Stimulated activated memory B cell treated with anti-CD40 and anti-IgM and Interleukin-4, amounts not matched to agents 10 μg/mL and 1 μg/mL and 100 μg/mL, for 72 hours (primary cell): ENCODE measurements at regions not wholly inside any gene's neighbourhood (a gene's known extent, or its start where the extent isn't known, plus 50 kb on each side); places are given as distances from the start of the nearest gene placed in this dataset.

Source experiments
- ATAC-seq: fragments of 150-1000 bp; cut with Tn5 transposase; 2 replicates; pipeline ENCODE4 v1.10.0; 2021
- H3K27ac Mint-ChIP-seq: one replicate; pipeline ENCODE4 v1.8.0; 2022; ENCODE audit warnings: mild to moderate bottlenecking, mixed read lengths
- H3K27me3 Mint-ChIP-seq: one replicate; pipeline ENCODE4 v1.8.0; 2022; ENCODE audit warnings: mixed read lengths
- H3K36me3 Mint-ChIP-seq: one replicate; pipeline ENCODE4 v1.8.0; 2022; ENCODE audit warnings: mixed read lengths
- H3K4me1 Mint-ChIP-seq: one replicate; pipeline ENCODE4 v1.8.0; 2022; ENCODE audit warnings: mixed read lengths
- H3K4me3 Mint-ChIP-seq: one replicate; pipeline ENCODE4 v1.8.0; 2022; ENCODE audit warnings: mild to moderate bottlenecking, moderate library complexity, mixed read lengths
- H3K9me3 Mint-ChIP-seq: one replicate; pipeline ENCODE4 v1.8.0; 2022; ENCODE audit warnings: mixed read lengths

DNA sequence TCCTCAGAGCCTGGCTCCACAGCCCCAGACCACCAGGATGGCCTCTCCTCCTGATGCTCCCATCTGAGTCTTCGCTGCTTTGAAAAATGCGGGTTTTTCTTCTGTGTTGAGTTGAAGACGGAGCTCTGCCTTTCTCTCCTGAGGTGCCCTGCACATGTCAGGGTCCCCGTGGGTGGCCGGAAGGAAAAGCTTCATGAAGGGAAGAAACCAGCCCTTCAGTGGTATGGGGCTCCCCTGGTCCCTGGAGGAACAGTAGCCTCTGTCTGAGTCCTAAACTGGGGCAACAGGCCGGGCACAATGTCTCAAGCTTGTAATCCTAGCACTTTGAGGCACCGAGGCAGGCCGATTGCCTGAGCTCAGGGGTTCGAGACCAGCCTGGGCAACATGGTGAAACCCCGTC, 54.7 kb upstream of the CAB39 start:
- H3K4me3 Mint-ChIP-seq, result peak overlapping the region; percentile 34
- peak overlapping the region; percentile 89 for H3K27ac Mint-ChIP-seq
- H3K27me3 Mint-ChIP-seq, result no peaks in the 10 kb centered on the region
- ATAC-seq, result no peak
- no peaks in the 10 kb centered on the region for H3K36me3 Mint-ChIP-seq
- H3K9me3 Mint-ChIP-seq, result no peaks in the 10 kb centered on the region
- H3K4me1 Mint-ChIP-seq, result peaks cover 69% of the 10 kb centered on the region

DNA sequence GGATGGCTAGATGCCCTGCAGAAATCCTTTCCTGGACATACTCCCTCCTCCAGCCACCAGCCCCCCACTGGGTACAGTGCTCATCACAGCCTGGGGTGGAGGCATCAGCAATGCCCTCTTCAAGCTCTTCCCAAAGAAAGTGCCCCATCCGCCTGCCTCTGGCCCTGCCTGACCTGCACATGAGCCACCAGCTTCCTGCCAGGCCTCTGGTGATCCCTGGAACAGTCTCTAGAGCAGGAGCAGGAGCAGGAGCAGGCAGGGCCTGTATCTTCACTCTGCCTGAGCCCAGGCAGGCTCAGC, 54.1 kb upstream of the CAB39 start:
- Mint-ChIP-seq H3K4me1 (peaks cover 74% of the 10 kb centered on the region), H3K9me3 (no peaks in the 10 kb centered on the region), H3K36me3 (no peaks in the 10 kb centered on the region), H3K4me3 (peak overlapping the region; percentile 58), H3K27ac (peak overlapping the region; percentile 89), H3K27me3 (no peaks in the 10 kb centered on the region)
- no peak for ATAC-seq

DNA sequence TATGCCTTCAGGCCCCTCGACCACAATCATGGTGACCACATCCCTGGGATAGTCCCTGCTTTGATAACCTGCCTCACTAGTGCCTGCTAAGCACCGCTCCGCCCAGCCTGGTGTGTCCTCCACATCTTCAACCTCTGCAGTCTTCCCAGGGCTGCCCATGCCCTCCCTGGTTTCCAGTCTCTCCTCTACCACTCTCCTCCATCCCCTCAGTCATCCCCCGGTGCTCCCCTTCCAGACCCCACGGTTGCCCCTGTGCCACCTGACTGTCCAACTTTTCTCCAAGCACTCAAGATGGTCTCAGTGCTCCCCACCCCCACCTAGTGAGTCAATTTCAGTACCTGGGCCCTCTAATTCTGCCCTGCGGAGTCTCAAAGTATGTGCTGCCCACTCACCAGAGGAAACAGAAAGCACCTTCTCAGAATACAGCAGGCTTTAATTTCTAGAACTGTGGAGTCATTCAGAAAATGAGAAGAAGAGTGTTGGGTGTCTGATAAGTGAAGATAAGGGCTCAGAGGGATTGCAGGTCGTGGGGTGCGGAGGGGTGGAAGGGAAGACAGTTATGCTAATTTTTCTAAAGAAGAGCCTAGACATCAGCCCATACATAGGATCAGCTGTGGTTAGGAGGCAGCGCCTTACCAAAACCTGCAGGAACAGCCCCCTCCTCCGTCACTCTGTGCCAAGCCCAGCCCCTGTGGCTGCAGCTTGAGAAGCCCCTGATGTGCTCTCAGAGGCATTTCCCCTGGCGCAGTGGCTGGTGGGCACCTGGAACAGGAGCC, 53.6 kb upstream of the CAB39 start:
- Mint-ChIP-seq H3K27me3 (no peaks in the 10 kb centered on the region), H3K4me3 (peak overlapping the region; percentile 58), H3K4me1 (peaks cover 79% of the 10 kb centered on the region), H3K9me3 (no peaks in the 10 kb centered on the region), H3K36me3 (no peaks in the 10 kb centered on the region), H3K27ac (peak overlapping the region; percentile 89)
- ATAC-seq, result peak; percentile 79

DNA sequence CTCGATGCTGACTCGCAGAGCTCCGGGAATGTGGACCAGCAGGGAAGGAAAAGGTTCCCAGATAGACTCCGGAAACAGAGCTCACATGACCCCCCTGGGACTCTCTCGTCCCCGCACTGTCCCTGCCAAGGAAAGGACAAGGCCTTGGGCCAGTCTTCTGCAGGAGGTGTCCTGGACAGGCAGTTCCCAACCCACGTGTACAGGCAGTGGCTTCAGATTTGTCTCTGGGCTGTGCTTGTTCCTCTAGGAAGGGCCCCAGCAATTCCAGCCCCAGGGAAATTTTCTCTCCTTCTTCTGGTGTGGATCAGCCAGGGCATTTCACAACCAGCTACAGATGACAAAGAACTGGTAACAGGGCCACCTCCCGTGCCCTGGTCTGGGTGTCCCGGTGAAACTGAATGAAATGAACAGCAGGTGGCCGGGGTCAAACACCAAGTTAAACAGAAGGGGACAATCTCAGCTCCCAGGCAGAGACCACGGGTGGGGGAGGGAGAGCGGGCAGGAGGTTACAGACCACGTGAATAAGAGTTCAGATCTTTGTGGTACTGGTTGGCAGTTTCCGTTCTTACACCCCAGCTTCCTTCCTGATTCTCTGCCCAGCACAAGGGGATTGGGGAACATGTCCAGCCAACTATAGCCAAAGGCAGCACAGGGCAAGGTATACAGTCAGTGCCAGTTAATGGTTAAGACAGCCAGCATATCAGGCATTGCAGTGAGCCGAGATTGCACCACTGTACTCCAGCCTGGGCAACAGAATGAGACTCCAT, 52.2 kb upstream of the CAB39 start:
- no peaks in the 10 kb centered on the region for H3K9me3 Mint-ChIP-seq
- no peaks in the 10 kb centered on the region for H3K36me3 Mint-ChIP-seq
- peaks cover 93% of the 10 kb centered on the region for H3K4me1 Mint-ChIP-seq
- no peak overlapping the region for H3K4me3 Mint-ChIP-seq
- no peaks in the 10 kb centered on the region for H3K27me3 Mint-ChIP-seq
- ATAC-seq, result peak; percentile 40
- H3K27ac Mint-ChIP-seq, result peak overlapping the region; percentile 89

DNA sequence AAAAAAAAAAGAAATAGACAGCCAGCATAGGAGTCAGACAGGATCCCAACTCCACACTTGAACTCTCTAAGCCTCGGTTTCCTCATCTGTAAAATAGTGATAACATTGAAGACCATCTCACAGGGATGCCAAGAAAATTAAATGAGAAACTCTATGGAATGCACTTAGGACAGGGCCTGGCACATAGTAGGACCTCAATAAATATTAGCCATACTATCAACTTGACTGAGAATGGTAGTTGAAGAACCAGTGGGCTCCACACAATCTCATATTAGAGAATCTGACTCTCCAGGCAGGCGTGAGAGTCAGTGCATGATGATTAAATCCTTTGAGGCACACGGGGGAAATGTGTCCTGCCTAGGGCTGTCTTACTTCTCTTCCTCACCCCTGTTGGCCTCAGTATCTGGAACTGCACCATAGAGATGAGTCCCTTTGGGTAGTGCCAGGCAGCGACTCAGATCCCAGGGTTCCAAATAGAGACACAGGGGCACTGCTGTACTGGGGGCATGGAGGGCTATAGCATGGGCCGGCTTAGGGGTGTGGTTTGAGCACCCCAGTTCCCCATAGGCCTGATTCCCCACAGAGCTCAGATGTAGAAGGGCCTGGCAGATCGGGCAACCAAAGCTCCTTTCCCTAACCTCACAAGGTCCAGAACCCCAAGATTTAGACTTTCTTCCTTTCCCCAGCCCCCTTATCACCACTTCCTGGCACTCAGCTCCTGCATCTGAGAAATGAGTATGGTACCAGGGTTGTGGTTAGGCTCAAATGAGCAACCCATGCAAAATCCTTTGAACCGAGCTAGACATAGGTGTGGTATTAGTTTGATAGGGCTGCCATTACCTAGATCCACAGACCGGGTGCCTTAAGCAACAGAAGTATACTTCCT, 51.3 kb upstream of the CAB39 start:
- H3K27ac Mint-ChIP-seq, result peak overlapping the region; percentile 89
- no peaks in the 10 kb centered on the region for H3K36me3 Mint-ChIP-seq
- peak overlapping the region; percentile 13 for H3K4me3 Mint-ChIP-seq
- peak; percentile 76 for ATAC-seq
- no peaks in the 10 kb centered on the region for H3K27me3 Mint-ChIP-seq
- H3K9me3 Mint-ChIP-seq, result no peaks in the 10 kb centered on the region
- H3K4me1 Mint-ChIP-seq, result peaks cover 94% of the 10 kb centered on the region
